GM12891 (cell line): ENCODE measurements at regions not wholly inside any gene's neighbourhood (a gene's known extent, or its start where the extent isn't known, plus 50 kb on each side); places are given as distances from the start of the nearest gene placed in this dataset.

Experiments used
- POLR2A ChIP-seq: IDR thresholded peaks from 2 replicates; pipeline ENCODE4 v1.6.1; 2011; ENCODE audit warnings: low read depth, low read length, control low read depth
- POLR2AphosphoS5 ChIP-seq: IDR thresholded peaks from 2 replicates; pipeline ENCODE4 v1.6.1; 2011; ENCODE audit warnings: low read depth, low read length, control low read depth
- TAF1 ChIP-seq: IDR thresholded peaks from 2 replicates; pipeline ENCODE4 v1.6.1; 2011; ENCODE audit warnings: low read depth, low read length, control low read depth

GRCh38 chr4:82275431-82276331 lies 98.1 kb downstream of the HNRNPD start:
- no peak for TF ChIP-seq TAF1
- TF ChIP-seq POLR2A, result no peak
- TF ChIP-seq POLR2AphosphoS5, result no peak
